GM12892 (cell line): ENCODE measurements at regions not wholly inside any gene's neighbourhood (a gene's known extent, or its start where the extent isn't known, plus 50 kb on each side); places are given as distances from the start of the nearest gene placed in this dataset.

Experiments used
- POLR2A ChIP-seq: IDR thresholded peaks from 2 replicates; pipeline ENCODE4 v1.6.1; 2011; ENCODE audit warnings: low read depth, low read length, control low read depth
- POLR2AphosphoS5 ChIP-seq: IDR thresholded peaks from 2 replicates; pipeline ENCODE4 v1.6.1; 2011; ENCODE audit warnings: low read depth, low read length, control low read depth
- TAF1 ChIP-seq: IDR thresholded peaks from 2 replicates; pipeline ENCODE4 v1.6.1; 2011; ENCODE audit warnings: low read depth, mild to moderate bottlenecking, control low read depth, low read length, borderline replicate concordance

GRCh38 chr1:239436286-239436685 is 49.9 kb downstream of the CHRM3 start:
- TF ChIP-seq POLR2AphosphoS5 (no peak), POLR2A (no peak), TAF1 (no peak)
